ENCODE measurements at regions not wholly inside any gene's neighbourhood (a gene's known extent, or its start where the extent isn't known, plus 50 kb on each side); places are given as distances from the start of the nearest gene placed in this dataset.

DNA sequence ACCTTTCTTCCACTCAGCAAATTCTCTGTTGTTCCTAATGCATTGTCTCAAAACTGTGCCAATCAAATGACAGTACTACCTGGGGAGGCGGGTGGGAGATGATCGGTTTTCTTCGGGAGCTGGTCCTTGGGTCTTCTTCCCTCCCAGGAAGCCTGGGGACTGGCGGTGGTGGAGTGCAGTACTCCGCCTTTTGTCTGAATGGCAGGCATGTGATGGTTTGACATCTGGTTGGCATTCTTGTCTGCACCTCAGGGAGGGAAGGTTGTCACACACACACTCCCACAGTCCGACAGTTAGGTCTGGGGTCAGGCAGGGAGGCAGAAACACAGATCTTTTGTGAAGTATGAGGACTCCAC is 114.8 kb downstream of the SNAPC1 start:
- DNase-seq (ENCODE audit: low read depth, low spot score): no peak
- H3K4me3 ChIP-seq (ENCODE audit: low read depth, low read length): no peak overlapping the region
- POLR2A ChIA-PET: no interaction called here
- TF ChIP-seq, protein P1, sequence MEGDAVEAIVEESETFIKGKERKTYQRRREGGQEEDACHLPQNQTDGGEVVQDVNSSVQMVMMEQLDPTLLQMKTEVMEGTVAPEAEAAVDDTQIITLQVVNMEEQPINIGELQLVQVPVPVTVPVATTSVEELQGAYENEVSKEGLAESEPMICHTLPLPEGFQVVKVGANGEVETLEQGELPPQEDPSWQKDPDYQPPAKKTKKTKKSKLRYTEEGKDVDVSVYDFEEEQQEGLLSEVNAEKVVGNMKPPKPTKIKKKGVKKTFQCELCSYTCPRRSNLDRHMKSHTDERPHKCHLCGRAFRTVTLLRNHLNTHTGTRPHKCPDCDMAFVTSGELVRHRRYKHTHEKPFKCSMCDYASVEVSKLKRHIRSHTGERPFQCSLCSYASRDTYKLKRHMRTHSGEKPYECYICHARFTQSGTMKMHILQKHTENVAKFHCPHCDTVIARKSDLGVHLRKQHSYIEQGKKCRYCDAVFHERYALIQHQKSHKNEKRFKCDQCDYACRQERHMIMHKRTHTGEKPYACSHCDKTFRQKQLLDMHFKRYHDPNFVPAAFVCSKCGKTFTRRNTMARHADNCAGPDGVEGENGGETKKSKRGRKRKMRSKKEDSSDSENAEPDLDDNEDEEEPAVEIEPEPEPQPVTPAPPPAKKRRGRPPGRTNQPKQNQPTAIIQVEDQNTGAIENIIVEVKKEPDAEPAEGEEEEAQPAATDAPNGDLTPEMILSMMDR (IDR thresholded peaks at IDR 0.05; ENCODE audit: insufficient read depth, low read length, missing control alignments): no peak
- CTCF ChIA-PET: no interaction called here

DNA sequence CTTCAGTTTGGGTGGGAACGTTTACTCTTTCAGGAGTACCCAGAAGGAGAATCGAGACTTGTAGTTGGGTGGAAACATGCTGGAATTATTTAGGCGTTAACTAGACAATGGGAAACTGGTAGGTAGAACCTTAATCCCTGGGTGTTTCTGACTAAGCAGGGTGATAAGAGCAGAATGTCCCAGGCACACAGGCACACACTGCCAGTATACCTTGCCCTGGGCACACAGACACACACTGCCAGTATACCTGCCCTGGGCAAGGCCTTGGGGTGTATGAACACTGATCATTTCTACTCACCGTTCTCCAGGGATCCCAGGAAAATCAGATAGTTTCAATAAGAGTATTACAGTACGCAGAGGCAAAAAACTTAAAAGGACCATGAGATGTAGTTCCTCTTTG is 115.5 kb downstream of the SNAPC1 start:
- ChIA-PET POLR2A (no interaction called here), CTCF (interaction anchor here (1.5 to 1.8 kb wide), 2 partner anchors 13 to 16 kb away, joined by 5 to 7 read pairs; no protein-coding TSS in a partner anchor)
- DNase-seq (ENCODE audit: low read depth, low spot score): no peak
- TF ChIP-seq, protein P1 (IDR thresholded peaks at IDR 0.05; ENCODE audit: insufficient read depth, low read length, missing control alignments): no peak
- H3K4me3 ChIP-seq (ENCODE audit: low read depth, low read length): no peak overlapping the region

DNA sequence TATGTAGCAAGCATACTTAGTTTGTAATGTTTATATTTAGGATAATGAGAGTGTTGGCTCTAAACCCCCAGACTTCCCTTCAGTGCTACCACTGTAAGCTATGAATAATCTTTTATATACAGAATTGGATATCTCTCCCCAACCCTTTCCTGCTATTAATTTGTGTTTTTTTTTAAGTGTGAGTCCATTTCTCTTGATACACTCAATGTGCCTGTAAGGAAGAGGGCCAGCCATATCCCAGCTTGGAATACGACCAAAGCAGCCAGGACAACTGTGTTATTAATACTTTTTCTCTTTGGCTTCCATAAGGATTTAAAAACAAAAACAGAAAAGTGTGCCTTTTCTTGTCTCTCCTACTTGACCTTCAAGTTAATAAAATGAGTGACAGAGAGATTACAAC is 116.7 kb downstream of the SNAPC1 start:
- TF ChIP-seq, protein P1 (IDR thresholded peaks at IDR 0.05; ENCODE audit: insufficient read depth, low read length, missing control alignments): no peak
- ChIA-PET POLR2A (no interaction called here), CTCF (interaction anchor here (1.5 to 1.8 kb wide), 2 partner anchors 11 to 15 kb away, joined by 5 to 7 read pairs; no protein-coding TSS in a partner anchor)
- H3K4me3 ChIP-seq (ENCODE audit: low read depth, low read length): no peak overlapping the region
- DNase-seq (ENCODE audit: low read depth, low spot score): no peak

DNA sequence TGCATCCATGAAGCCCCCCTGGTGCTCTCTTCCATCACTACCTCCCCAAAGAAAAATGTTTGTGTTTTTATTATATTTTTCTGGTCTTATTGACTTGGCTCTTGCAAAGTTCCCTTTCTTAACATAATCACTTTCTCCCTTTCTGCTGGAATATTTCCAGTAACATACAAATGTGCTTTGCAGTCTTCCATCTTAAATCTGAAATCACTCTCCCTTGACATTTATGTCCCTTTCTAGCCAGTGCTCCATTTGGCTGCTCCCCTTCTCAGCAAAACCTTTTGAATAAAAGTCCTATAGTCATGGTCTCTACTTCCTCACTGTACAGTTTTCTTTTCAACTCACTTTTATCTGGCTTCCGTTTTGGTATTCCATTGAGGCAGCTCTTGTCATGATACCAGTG is 118.8 kb downstream of the SNAPC1 start:
- CTCF ChIA-PET: interaction anchor here (1.6 kb wide), 1 partner anchor 245 kb away, joined by 4 read pairs; no protein-coding TSS in a partner anchor
- H3K4me3 ChIP-seq (ENCODE audit: low read depth, low read length): no peak overlapping the region
- DNase-seq (ENCODE audit: low read depth, low spot score): no peak
- TF ChIP-seq, protein P1 (IDR thresholded peaks at IDR 0.05; ENCODE audit: insufficient read depth, low read length, missing control alignments): no peak
- POLR2A ChIA-PET: no interaction called here

DNA sequence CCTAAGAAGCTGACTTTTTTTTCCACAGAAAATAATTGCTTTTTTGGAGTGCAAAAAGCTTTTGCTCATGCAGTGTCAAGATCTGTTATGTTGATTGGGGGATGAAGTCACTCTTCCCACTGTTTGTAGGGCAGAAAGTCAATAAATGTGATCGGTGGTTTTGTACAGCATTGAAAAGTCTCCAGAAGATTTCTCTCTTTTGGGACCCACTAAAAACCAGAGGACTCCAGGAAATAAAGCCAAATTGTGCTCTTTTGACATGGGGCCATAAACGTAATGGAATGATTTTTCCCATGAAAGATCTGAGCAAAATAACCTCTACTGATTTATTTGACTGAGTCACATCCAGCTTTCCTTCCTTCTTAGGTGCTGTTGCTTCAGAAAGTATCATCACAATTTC is 122.5 kb downstream of the SNAPC1 start:
- ChIA-PET CTCF (interaction anchor here (0.8 to 1.1 kb wide), 3 partner anchors 9 to 242 kb away, joined by 3 to 5 read pairs (median 3); no protein-coding TSS in a partner anchor), POLR2A (no interaction called here)

DNA sequence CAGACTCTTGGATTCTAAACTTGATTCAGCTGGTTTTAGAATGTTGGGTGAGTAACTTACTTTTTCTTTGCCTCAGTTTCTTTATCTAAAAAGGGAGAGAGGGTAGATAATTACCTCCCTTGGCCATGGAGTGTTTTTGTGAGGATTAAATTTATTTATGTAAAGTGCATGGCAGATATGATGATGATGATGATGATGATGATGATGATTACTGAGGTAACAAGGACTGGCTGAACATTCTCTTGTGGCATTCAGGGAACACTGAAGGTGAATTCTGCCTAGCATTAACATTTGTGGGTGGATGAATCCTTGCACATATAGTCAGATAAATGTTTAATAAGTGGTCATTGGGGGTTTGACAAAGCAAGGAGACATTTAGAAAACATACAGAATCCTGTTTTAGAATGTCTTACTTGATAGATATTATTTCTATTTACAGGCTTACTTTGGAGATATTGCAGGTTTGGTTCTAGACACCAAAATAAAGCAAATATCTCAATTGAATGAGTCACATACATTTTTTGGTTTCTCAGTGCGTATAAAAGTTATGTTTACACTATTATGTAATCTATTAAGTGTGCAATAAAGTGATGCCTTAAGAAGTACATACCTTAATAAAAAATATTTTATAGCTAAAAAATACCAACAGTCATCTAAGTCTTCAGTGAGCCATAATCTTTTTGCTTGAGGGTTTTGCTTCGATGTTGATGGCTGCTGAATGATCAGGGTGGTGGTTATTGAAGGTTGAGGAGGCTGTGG is 123.2 kb downstream of the SNAPC1 start:
- DNase-seq (ENCODE audit: low read depth, low spot score): no peak
- POLR2A ChIA-PET: no interaction called here
- H3K4me3 ChIP-seq (ENCODE audit: low read depth, low read length): no peak overlapping the region
- TF ChIP-seq, protein P1 (IDR thresholded peaks at IDR 0.05; ENCODE audit: insufficient read depth, low read length, missing control alignments): no peak
- CTCF ChIA-PET: no interaction called here

More for the DNA sequence above, 122.5 kb downstream of the SNAPC1 start:
- DNase-seq (ENCODE audit: low read depth, low spot score): no peak
- H3K4me3 ChIP-seq (ENCODE audit: low read depth, low read length): no peak overlapping the region
- TF ChIP-seq, protein P1 (IDR thresholded peaks at IDR 0.05; ENCODE audit: insufficient read depth, low read length, missing control alignments): no peak
